Stimulated activated CD8-positive, alpha-beta memory T cell treated with anti-CD3 and anti-CD28 coated beads, Interleukin-7, amount 100 ng/mL, for 1 hour (primary cell): ENCODE measurements at regions not wholly inside any gene's neighbourhood (a gene's known extent, or its start where the extent isn't known, plus 50 kb on each side); places are given as distances from the start of the nearest gene placed in this dataset.

ENCODE experiments used
- DNase-seq, 2 donors: peaks; one replicate each; pipeline ENCODE4 v3.0.0-alpha.2; 2020; ENCODE audit warnings: low read depth in 2 of 2

GRCh38 chr4:123878976-123879375 lies 482.4 kb downstream of the SPRY1 start:
- no peak for DNase-seq

- DNase-seq, result no peak
Measured at GRCh38 chr4:123880631-123881030, 484.0 kb downstream of the SPRY1 start.

DNA sequence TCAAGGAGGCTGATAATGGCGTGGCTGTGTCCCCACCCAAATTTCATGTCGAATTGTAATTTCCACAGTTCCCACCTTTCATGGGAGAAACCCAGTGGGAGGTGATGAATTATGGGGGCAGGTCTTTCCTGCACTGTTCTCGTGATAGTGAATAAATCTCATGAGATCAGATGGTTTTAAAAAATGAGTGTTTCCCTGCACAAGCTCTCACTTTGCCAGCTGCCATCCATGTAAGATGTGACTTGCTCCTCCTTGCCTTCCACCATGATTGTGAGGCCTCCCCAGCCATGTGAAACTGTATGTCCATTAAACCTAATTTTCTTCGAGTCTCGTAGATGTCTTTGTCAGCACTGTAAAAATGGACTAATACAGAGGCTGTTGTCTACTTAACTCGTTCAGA lies 488.3 kb downstream of the SPRY1 start:
- no peak for DNase-seq

DNA sequence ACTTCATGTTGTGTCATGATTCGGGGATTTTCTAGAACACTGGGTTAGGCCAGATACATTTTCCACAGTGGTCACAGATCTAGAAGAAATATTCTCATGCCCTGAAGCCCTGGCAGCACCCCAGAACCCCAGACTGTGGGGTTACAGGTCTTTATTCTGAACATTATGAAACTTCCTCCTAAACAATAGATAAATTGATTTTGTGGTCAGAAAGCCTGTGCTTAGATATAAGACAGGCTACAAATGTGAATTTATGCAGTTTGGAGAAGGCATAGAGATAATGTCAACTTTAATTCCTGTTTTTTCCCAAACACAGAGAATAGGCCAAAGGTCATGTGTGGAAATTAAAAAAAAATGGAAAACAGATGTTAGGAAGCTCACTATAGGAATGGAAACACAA lies 492.9 kb downstream of the SPRY1 start:
- DNase-seq, result no peak

DNA sequence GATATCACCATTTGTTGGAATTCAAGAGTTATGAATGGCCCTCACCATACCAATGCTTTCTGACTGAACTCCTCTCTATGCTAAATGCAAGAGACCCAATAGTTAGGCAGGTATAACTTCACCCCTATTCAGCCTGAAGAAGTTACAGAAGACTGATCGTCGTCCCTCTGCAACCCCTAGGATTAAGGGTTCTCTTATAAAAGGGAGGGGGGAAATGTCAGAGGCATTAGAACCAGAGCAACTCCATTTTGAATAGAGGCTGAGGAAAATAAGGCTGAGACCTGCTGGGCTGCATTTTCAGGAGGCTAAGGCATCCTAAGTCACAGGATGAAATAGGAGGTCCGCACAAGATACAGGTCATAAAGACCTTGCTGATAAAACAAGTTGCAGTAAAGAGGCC lies 494.3 kb downstream of the SPRY1 start:
- no peak for DNase-seq

- no peak for DNase-seq
Measured at GRCh38 chr4:123891881-123892280, 495.3 kb downstream of the SPRY1 start.

GRCh38 chr4:123892368-123892976 lies 495.9 kb downstream of the SPRY1 start:
- DNase-seq, result no peak

DNA sequence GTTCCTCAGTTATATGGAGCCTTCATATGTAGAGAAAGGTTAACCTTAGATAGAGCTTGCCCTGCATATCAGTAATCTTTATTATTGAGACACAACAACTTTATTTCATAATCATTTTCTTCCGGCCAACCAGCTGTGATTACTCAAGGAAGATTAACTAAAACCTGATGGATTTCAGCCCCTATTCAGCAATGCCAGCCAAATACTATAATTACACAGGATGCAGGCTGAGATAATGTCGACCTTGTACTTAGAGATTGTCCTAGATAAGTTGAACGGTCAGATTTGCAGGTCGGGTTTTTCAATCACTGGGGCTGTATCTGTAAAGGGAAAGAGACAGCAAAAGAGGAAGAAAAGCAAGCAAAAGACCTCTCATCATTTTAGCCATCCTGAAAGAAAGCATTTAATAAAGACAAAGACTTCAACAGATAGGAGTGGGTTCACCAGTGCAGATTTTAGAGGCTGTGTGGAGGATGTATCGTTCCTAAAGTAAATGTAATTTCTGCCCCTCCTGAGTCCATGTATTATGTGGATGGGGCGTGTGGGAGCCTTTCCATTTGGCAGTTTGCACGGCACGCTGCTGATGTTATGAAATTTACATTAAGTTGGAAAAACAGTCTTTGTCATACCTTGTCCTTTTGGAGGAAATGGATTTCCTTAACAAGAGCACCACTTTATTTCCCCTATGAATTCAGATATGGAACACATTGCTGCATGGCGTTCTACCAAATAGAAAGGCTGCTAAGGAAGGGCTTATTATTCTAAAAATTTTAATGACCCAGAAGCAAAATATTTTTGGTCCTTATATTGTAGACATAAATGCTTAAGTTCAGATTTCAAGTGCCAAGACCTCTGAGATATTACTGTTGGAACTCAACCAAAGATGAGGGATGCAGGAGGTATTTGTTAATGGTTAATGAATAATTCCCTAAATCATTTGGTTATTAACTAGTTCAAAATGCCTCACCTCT lies 496.7 kb downstream of the SPRY1 start:
- DNase-seq, result no peak

GRCh38 chr4:123896446-123897071 lies 500.0 kb downstream of the SPRY1 start:
- DNase-seq, result no peak

DNA sequence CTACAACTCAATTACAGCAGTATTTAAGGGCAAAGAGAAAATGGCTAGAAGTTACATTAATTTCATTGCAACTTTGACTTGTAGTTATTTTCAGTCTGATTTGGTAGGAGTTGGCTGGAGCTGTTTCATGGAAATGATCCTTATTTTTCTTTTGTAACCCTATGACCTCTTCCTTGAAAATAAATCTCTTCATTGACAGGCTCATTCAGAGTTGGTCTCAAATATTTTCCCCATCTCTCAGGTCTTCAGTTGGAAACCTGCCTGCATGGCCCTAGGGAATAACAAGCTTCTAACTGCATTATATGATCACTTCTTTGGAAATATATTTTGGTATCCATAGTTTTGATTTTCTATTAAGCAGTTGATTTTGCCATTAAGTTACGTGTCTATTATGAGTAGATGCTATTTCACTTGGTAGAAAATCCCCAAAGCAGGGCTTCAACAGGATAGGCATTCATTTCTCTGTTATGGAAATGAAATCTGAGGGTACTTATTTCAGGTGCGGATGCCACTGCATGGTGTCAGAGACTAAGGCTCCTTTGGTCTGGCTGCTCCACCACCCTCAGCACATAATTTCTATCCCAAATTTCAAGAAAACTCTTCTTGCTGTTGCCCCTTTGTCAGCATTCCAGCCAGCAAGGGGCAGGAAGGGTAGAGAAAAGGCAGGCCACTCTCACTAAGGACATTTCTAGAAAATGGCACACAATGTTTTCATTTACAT lies 502.5 kb downstream of the SPRY1 start:
- no peak for DNase-seq

GRCh38 chr4:123904882-123905281 lies 508.3 kb downstream of the SPRY1 start:
- no peak for DNase-seq

DNA sequence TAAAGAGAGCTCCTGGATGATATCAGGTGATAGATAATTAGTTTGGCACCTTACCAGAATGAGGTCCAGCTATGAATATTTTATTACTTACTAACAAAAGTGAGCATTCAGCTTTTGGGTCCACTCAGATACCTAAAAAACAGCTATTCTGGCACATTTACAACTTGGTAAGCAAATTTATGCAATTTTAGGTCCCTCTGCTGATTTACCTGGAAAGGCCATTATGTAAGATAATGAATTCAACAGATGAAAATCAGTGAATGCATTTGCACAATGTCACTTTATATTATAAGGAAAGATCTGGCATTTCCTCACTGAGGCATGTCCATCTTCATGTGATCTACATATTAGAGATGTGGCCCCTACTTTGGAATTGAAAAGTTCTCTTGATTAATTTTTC lies 517.0 kb downstream of the SPRY1 start:
- no peak for DNase-seq

GRCh38 chr4:123916821-123917220 lies 520.2 kb downstream of the SPRY1 start:
- no peak for DNase-seq

DNA sequence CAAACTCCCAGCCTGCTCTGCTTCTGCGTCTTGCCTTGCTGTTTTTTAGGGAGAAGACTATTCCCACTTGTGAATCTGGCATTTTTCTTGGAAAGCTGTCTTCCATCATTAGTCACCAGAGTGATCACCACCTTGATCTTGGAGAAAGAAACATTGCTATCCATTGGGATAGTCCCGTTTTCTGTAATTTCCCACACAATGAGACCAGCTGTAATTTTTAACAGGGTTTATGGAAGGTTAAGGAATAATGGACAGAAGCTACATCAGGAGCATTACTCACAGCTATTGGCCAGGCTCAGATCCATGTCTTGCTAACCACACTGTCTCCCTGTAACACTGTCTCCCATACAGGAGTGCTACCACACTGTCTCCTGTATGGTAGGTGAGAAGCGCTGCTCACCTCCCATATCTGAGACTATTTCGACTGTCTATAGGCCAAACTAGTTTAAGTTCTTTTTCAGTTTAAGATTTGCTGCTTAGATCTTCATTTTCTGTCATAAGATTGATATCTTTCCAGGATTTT lies 523.0 kb downstream of the SPRY1 start:
- no peak for DNase-seq

DNA sequence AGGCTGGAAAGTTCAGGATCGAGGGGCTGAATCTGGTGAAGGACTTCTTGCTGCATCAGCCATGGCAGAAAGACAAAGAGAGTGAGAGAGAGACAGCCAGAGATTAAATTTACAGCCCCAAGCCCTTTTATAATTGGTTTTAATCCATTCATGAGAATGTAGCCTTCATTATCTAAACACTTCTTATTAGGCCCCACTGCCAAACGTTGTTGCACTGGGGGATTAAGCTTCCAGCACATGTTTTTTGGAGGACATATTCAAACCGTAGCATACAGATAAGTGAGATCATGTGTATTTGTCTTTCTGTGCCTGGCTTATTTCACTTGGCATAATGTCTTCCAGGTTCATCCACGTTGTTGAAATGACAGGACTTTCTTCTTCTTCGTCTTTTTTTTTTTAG lies 524.7 kb downstream of the SPRY1 start:
- no peak for DNase-seq

GRCh38 chr4:123922847-123923246 lies 526.3 kb downstream of the SPRY1 start:
- DNase-seq, result no peak

- DNase-seq, result no peak
Measured at GRCh38 chr4:123924536-123924935, 527.9 kb downstream of the SPRY1 start.

DNA sequence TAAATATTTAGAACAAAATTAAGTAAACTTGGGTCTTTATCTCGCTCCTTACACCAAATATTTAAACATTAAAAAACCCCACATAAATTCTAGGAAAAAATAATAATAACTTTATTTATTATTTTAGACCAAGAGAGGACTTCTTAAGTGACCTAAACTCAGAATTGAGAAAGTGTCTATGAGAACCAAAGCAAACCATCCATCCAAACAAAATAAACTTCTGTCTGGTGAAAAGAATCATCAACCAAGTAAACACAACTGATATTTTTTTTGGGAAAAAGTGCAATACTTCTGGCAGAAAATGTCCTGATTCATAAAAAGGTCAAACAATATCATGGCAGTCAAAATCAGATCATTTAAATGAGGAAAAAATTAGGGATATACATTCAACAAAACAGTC lies 533.0 kb downstream of the SPRY1 start:
- no peak for DNase-seq

DNA sequence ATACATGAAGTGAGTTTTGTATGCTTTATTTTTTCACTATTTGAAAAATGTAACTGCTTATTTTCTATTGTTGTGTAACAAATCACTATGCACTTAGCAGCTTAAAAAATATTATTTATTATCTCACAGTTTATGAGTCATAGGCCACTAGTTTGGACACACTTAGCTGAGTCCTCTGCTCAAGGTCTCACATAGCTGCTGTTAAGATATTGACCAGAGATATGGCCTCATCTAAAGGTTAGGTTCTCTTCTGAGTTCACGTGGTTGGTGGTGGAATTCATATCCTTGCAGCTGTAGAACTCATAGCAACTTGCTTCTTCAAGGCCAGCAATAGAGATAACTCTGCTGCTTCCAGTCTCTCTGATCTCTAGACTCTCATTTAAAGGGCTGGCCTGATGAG lies 534.4 kb downstream of the SPRY1 start:
- no peak for DNase-seq

DNA sequence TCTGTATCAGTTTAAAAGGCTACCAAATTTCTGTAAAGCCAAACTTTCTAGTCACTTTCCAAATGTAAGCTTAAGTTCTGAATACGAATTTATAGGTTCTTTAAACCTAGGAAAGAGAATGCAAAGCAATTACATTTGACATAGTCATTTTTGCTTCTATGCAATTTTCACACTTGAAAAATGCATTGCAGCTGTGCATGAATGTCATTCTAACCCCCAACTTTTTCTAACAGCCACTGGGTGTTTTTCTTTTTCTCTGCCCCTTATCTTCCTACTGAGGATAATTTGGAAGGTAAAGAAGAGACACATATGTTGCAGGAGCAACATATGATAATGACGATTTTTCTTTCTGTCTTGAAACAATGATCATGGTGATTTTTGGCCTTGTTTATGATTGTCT lies 537.5 kb downstream of the SPRY1 start:
- no peak for DNase-seq

DNA sequence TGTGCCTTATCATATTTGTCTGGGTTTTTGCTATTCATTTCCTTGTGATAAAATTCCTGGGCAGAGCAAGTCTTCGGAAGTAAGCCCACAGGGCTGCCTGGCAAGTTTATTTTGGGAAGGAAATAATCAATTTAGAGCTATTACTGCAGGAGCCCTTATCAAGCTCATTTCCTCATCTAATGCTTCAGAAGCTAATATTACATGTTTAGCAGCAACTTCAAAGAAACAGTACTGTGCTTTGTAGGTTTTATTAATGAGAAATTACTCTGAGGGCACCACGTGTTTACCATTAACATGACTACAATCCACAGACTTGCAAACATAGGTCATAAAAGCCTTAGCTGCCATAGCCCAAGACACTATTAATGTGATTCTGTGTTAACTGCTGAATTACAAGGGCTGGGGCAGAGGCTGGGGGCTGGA lies 540.0 kb downstream of the SPRY1 start:
- no peak for DNase-seq

GRCh38 chr4:123937581-123937980 lies 541.0 kb downstream of the SPRY1 start:
- no peak for DNase-seq
